LNCaP clone FGC (cell line): ENCODE measurements at regions not wholly inside any gene's neighbourhood (a gene's known extent, or its start where the extent isn't known, plus 50 kb on each side); places are given as distances from the start of the nearest gene placed in this dataset.
"Not testable (repeated sequence)": the region's sequence is repeated elsewhere in the genome, so short reads cannot be mapped to it uniquely, and the experiment has no call there.

Experiments used
- DNase-seq: peaks from one replicate; pipeline ENCODE4 v3.0.0-alpha.2; 2011; ENCODE audit warnings: low read depth
- H3K4me3 ChIP-seq: 2 replicates; pipeline ENCODE4 v1.5.1; 2011; ENCODE audit warnings: mild to moderate bottlenecking, low read depth, low read length, control low read depth
- TF ChIP-seq, protein P1 (sequence below): IDR thresholded peaks from 2 replicates; pipeline ENCODE4 v1.5.1; 2012; ENCODE audit warnings: mild to moderate bottlenecking; ENCODE audit not compliant: control insufficient read depth, insufficient read depth; ENCODE audit errors: extremely low read depth

DNA sequence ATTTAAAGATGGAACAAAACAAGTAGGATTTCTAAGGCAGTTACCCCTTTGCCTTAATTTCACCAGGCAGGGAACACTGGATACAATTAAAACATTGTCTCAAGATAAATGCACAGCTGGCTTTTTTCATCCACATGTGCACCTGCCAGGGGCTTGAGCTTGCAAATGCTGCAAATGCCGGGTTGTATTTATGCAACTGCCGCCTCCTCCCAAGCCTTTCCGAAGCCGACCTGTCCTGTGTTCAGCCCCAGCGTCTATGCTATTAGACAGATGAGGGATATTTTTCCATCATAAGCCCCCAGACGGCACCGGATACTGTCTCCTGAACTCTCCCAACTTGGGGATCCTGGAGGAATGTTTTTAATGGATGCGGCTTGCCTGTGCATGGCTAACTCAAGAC, 251.6 kb downstream of the CRLF2 start:
- no peak overlapping the region for H3K4me3 ChIP-seq
- no peak for DNase-seq
- TF ChIP-seq, protein P1, sequence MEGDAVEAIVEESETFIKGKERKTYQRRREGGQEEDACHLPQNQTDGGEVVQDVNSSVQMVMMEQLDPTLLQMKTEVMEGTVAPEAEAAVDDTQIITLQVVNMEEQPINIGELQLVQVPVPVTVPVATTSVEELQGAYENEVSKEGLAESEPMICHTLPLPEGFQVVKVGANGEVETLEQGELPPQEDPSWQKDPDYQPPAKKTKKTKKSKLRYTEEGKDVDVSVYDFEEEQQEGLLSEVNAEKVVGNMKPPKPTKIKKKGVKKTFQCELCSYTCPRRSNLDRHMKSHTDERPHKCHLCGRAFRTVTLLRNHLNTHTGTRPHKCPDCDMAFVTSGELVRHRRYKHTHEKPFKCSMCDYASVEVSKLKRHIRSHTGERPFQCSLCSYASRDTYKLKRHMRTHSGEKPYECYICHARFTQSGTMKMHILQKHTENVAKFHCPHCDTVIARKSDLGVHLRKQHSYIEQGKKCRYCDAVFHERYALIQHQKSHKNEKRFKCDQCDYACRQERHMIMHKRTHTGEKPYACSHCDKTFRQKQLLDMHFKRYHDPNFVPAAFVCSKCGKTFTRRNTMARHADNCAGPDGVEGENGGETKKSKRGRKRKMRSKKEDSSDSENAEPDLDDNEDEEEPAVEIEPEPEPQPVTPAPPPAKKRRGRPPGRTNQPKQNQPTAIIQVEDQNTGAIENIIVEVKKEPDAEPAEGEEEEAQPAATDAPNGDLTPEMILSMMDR, result no peak

DNA sequence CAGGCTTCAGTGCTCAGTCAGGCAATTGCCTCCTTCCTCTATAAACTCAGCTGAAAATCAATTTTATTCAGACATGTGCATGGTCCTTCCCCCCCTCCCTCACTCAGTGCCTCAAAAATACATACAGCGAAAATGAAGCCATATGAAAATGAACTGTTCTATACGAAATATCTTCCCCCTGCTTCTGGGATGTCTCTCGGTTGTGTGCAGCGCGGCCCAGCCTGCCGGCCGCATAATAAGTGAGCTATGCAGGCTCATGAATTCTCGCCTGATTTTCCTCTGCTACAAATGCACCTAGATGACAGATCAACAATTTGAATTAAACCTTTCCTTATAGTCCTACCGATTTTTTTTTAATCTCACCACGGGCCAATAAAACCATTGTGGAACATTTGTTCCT, 252.9 kb downstream of the CRLF2 start:
- TF ChIP-seq, protein P1, result no peak
- H3K4me3 ChIP-seq, result no peak overlapping the region
- DNase-seq, result no peak

DNA sequence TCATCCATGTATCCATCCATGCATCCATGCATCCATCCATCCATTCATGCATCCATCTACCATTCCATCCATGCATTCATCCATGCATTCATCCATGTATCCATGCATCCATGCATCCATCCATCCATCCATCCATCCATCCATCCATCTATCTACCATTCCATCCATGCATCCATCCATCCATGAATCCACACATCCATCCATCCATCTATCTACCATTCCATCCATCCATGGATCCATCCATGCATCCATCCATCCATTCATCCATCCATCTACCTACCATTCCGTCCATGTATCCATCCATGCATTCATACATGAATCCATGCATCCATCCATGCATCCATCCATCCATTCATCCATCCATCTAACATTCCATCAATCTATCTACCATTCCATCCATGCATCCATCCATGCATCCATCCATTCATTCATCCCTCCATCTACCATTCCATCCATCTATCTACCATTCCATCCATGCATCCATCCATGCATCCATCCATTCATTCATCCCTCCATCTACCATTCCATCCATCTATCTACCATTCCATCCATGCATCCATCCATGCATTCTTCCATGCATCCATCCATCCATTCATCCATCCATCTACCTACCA, 257.2 kb downstream of the CRLF2 start:
- H3K4me3 ChIP-seq, DNase-seq: not testable (repeated sequence)

DNA sequence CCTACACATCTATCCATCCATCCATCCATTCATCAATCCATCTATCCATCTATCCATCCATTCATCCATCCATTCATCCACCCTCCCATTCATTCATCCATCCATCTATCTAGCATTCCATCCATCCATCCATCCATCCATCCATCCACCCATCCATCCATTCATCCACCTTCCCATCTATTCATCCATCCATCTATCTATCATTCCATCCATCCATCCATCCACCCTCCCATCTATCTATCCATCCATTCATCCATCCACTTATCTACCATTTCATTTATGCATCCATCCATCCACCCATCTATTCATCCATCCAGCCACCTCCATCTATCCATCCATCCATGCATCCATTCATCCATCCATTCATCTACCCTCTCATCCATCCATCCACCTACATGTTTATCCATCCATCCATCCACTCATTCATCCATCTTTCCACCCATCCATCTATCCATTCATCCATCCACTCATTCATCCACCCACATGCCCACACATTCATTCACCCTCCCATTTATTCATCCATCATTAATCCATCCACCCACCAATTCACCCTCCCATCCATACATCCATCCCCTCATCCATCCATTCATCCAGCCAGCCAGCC, 258.5 kb downstream of the CRLF2 start:
- no peak for DNase-seq
- TF ChIP-seq, protein P1, result no peak
- H3K4me3 ChIP-seq, result no peak overlapping the region

DNA sequence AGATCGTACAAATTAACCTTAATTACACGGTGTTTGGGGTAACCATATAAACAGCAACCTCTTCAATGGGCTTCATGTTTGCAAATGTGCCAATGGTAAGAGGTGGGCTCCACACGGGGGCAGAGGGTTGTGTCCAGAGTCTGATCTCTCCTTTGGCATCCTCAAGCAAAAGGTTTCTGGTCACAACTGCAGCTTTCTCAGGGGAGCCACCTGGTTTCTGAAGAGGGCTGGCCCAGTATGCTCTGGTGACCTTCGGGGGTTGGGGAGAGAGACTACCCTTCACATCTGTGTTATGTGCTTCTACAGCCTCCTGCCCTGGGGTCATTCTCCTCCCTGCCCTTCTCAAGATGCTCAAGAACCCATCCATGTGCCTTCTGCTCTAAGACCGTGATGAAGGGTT, 259.6 kb downstream of the CRLF2 start:
- TF ChIP-seq, protein P1, result no peak
- no peak for DNase-seq
- H3K4me3 ChIP-seq, result no peak overlapping the region

DNA sequence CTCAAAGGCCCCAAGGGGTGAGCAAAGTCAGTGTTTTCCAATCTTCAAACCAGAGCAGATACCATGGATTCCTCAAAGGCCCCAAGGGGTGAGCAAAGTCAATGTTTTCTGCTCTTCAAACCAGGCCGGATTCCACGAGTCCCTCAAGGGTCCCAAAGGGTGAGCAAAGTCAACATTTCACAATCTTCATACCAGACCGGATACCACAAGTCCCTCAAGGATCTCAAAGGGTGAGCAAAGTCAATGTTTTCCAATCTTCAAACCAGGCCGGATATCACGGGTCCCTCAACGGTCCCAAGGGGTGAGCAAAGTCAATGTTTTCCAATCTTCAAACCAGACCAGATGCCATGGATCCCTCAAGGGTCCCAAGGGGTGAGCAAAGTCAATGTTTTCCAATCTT, 265.2 kb downstream of the CRLF2 start:
- not testable (repeated sequence) for H3K4me3 ChIP-seq, DNase-seq

DNA sequence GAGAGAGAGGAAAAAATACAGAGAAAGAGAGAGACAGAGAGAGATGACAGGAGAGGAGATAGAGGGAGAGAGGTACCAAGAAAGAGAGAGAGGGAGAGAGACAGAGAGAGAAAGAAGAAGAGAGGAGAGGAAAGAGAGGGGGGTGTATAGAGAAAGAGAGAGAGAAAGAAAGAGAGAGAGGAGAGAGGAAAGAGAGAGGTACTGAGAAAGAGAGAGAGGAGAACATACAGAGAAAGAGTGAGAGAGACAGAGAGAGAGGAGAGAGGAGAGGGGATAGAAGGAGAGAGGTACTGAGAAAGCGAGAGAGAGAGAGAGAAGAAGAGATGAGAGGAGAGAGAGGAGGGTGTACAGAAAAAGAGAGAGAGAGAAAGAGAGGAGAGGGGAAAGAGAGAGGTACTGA, 269.4 kb downstream of the CRLF2 start:
- TF ChIP-seq, protein P1, result no peak
- H3K4me3 ChIP-seq, result no peak overlapping the region
- DNase-seq, result no peak

DNA sequence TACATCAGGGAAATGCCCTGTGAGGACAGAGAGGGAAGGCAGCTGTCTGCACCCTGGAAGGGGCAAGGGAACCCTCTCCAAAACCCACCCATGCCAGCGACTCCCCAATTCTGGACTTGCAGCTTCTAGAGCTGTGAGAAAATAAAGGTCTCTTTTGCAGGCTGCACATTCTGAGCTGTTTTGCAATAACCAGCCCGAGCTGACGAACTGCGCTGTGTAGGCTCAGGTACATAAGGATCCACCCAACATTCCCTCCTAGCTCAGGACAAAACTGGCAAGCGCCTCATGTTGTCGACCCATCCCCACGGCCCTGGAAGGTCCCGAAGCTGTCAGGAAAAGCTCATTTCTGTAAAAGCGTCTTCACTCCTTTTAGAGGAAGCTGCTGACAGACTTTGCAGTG, 271.8 kb downstream of the CRLF2 start:
- no peak for DNase-seq
- H3K4me3 ChIP-seq, result no peak overlapping the region
- TF ChIP-seq, protein P1, result no peak
